ENCODE measurements at regions not wholly inside any gene's neighbourhood (a gene's known extent, or its start where the extent isn't known, plus 50 kb on each side); places are given as distances from the start of the nearest gene placed in this dataset.

- H3K9me3 Mint-ChIP-seq (ENCODE audit: unreplicated experiment), result no peaks in the 10 kb centered on the region
Measured at GRCh38 chr15:97200161-97200560, 760.3 kb upstream of the ARRDC4 start.

GRCh38 chr15:97210277-97210676 lies 750.2 kb upstream of the ARRDC4 start:
- H3K4me1 Mint-ChIP-seq (ENCODE audit: unreplicated experiment), result no peaks in the 10 kb centered on the region
- no peak for TF ChIP-seq CTCF (IDR thresholded peaks at IDR 0.05)
- H3K9me3 Mint-ChIP-seq (ENCODE audit: unreplicated experiment), result no peaks in the 10 kb centered on the region
- no peak overlapping the region for H3K27ac Mint-ChIP-seq (ENCODE audit: unreplicated experiment)
- no peak for DNase-seq (ENCODE audit: extremely low spot score, unreplicated experiment)
- H3K27me3 Mint-ChIP-seq (ENCODE audit: unreplicated experiment), result no peaks in the 10 kb centered on the region
- H3K4me3 Mint-ChIP-seq (ENCODE audit: unreplicated experiment), result no peak overlapping the region
- H3K36me3 Mint-ChIP-seq (ENCODE audit: unreplicated experiment), result no peaks in the 10 kb centered on the region

More at GRCh38 chr15:97200161-97200560, 760.3 kb upstream of the ARRDC4 start:
- Mint-ChIP-seq H3K4me3 (ENCODE audit: unreplicated experiment) (no peak overlapping the region), H3K27ac (ENCODE audit: unreplicated experiment) (no peak overlapping the region), H3K4me1 (ENCODE audit: unreplicated experiment) (no peaks in the 10 kb centered on the region), H3K27me3 (ENCODE audit: unreplicated experiment) (no peaks in the 10 kb centered on the region), H3K36me3 (ENCODE audit: unreplicated experiment) (no peaks in the 10 kb centered on the region)
- no peak for TF ChIP-seq CTCF (IDR thresholded peaks at IDR 0.05)
- DNase-seq (ENCODE audit: extremely low spot score, unreplicated experiment), result no peak

DNA sequence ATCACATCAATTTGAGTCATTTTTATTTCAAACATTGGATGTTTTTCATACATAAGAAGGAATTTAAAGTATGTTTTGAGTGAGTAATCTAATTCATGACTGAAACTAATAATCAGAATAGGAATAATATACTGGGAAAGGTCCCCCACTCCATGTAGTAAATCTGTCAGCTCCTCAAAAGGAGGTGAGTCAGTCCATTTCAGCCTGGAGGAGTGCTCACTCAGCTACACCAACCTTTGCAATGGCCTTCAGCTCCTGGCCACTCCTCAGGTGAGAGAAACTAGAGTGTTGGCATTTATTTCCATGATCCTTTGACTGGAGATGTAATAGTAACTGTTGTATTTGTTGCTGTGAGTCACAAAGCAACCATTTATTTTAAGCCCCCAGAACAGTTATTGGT lies 744.9 kb upstream of the ARRDC4 start:
- TF ChIP-seq CTCF (IDR thresholded peaks at IDR 0.05), result no peak
- Mint-ChIP-seq H3K27me3 (ENCODE audit: unreplicated experiment) (no peaks in the 10 kb centered on the region), H3K27ac (ENCODE audit: unreplicated experiment) (no peak overlapping the region), H3K4me3 (ENCODE audit: unreplicated experiment) (no peak overlapping the region), H3K9me3 (ENCODE audit: unreplicated experiment) (no peaks in the 10 kb centered on the region), H3K36me3 (ENCODE audit: unreplicated experiment) (no peaks in the 10 kb centered on the region), H3K4me1 (ENCODE audit: unreplicated experiment) (no peaks in the 10 kb centered on the region)
- DNase-seq (ENCODE audit: extremely low spot score, unreplicated experiment), result no peak

GRCh38 chr15:97224191-97224641 lies 736.3 kb upstream of the ARRDC4 start:
- Mint-ChIP-seq H3K4me3 (ENCODE audit: unreplicated experiment) (no peak overlapping the region), H3K9me3 (ENCODE audit: unreplicated experiment) (peaks cover 5% of the 10 kb centered on the region), H3K36me3 (ENCODE audit: unreplicated experiment) (no peaks in the 10 kb centered on the region), H3K4me1 (ENCODE audit: unreplicated experiment) (no peaks in the 10 kb centered on the region), H3K27ac (ENCODE audit: unreplicated experiment) (no peak overlapping the region), H3K27me3 (ENCODE audit: unreplicated experiment) (peaks cover 6% of the 10 kb centered on the region)
- TF ChIP-seq CTCF (IDR thresholded peaks at IDR 0.05), result no peak
- DNase-seq (ENCODE audit: extremely low spot score, unreplicated experiment), result no peak

GRCh38 chr15:97234851-97235610 lies 725.5 kb upstream of the ARRDC4 start:
- peaks cover 20% of the 10 kb centered on the region for H3K27me3 Mint-ChIP-seq (ENCODE audit: unreplicated experiment)
- H3K4me1 Mint-ChIP-seq (ENCODE audit: unreplicated experiment), result peaks cover 3% of the 10 kb centered on the region
- peak; percentile 92 for TF ChIP-seq CTCF (IDR thresholded peaks at IDR 0.05)
- no peak for DNase-seq (ENCODE audit: extremely low spot score, unreplicated experiment)
- no peaks in the 10 kb centered on the region for H3K36me3 Mint-ChIP-seq (ENCODE audit: unreplicated experiment)
- H3K4me3 Mint-ChIP-seq (ENCODE audit: unreplicated experiment), result no peak overlapping the region
- no peak overlapping the region for H3K27ac Mint-ChIP-seq (ENCODE audit: unreplicated experiment)
- no peaks in the 10 kb centered on the region for H3K9me3 Mint-ChIP-seq (ENCODE audit: unreplicated experiment)

All from osteocyte (in vitro differentiated cells).